ENCODE measurements at regions not wholly inside any gene's neighbourhood (a gene's known extent, or its start where the extent isn't known, plus 50 kb on each side); places are given as distances from the start of the nearest gene placed in this dataset.
"Not testable (repeated sequence)": the region's sequence is repeated elsewhere in the genome, so short reads cannot be mapped to it uniquely, and the experiment has no call there.

DNA sequence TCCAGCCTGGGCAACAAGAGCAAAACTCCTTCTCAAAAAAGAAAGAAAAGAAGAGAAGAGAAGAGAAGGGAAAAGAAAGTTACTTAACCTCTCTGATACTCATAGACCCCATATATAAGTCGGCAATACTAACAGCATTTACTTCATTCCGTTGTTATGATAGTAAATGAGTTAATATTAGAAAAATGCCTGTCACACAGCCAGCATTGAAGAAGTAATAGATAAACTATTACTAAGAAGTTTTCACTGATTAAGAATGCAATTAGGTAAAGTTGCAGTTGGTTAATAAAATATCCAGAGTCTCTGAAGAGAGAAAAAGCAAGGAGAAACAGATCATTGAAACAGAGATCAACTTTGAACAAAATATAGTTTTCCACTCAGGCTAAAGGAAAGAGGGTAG lies 161.3 kb upstream of the UBE2E3 start:
- H3K36me3 ChIP-seq: no peaks in the 10 kb centered on the region
- WGBS, 2 donors: 78 to 88% methylated on average over 2 of the region's 2 CpGs
- no peak overlapping the region for H3K4me3 ChIP-seq
- no peaks in the 10 kb centered on the region for H3K27me3 ChIP-seq
- H3K4me1 ChIP-seq: no peaks in the 10 kb centered on the region
- H3K9me3 ChIP-seq: no peaks in the 10 kb centered on the region
- DNase-seq: no peak
- intact Hi-C loops (cut with DNase I): no loop called here
- H3K27ac ChIP-seq: no peak overlapping the region
- TF ChIP-seq POLR2A (IDR thresholded peaks at IDR 0.05): no peak
- TF ChIP-seq, protein P1, sequence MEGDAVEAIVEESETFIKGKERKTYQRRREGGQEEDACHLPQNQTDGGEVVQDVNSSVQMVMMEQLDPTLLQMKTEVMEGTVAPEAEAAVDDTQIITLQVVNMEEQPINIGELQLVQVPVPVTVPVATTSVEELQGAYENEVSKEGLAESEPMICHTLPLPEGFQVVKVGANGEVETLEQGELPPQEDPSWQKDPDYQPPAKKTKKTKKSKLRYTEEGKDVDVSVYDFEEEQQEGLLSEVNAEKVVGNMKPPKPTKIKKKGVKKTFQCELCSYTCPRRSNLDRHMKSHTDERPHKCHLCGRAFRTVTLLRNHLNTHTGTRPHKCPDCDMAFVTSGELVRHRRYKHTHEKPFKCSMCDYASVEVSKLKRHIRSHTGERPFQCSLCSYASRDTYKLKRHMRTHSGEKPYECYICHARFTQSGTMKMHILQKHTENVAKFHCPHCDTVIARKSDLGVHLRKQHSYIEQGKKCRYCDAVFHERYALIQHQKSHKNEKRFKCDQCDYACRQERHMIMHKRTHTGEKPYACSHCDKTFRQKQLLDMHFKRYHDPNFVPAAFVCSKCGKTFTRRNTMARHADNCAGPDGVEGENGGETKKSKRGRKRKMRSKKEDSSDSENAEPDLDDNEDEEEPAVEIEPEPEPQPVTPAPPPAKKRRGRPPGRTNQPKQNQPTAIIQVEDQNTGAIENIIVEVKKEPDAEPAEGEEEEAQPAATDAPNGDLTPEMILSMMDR (IDR thresholded peaks at IDR 0.05): no peak

DNA sequence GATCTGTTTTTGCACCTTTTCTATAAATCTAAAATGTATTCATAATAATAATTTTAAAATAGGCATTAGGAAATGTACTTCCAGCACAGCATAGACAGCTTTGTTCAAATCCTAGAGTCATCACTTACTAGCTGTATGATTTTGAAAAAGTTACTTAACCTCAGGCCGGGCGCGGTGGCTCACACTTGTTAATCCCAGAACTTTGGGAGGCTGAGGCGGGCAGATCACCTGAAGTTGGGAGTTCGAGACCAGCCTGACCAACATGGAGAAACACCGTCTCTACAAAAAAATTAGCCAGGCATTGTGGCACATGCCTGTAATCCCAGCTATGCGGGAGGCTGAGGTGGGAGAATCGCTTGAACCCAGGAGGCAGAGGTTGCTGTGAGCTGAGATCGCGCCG lies 161.7 kb upstream of the UBE2E3 start:
- H3K4me3 ChIP-seq; H3K36me3 ChIP-seq; H3K27me3 ChIP-seq; H3K27ac ChIP-seq; intact Hi-C loops (cut with DNase I); H3K9me3 ChIP-seq; DNase-seq; H3K4me1 ChIP-seq: not testable (repeated sequence)
- 94 to 96% methylated on average over 11 of the region's 11 CpGs for WGBS, 2 donors

DNA sequence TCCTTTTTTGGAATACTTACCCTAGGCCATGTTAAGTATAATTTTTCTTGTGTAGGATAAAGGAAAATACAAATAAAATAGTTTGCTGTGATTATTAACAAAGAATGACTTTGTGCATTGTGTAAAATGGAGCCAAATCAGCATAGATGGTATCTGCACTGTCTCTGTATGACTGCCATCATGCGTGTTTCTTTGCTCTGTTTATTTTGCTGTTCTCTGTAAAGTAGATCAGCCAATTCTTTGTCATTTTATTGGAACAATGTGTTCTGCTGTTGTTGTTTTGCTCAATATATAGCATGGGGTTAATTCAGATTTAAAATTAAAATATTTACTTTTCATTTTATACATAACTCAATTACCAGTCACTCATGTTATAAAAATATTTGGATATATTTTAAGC lies 181.3 kb upstream of the UBE2E3 start:
- H3K9me3 ChIP-seq: no peaks in the 10 kb centered on the region
- WGBS, 2 donors: 65 to 70% methylated on average over 1 of the region's 1 CpG
- H3K36me3 ChIP-seq: no peaks in the 10 kb centered on the region
- H3K27me3 ChIP-seq: no peaks in the 10 kb centered on the region
- H3K4me3 ChIP-seq: no peak overlapping the region
- H3K27ac ChIP-seq: no peak overlapping the region
- TF ChIP-seq, protein P1 (IDR thresholded peaks at IDR 0.05): no peak
- TF ChIP-seq POLR2A (IDR thresholded peaks at IDR 0.05): no peak
- intact Hi-C loops (cut with DNase I): no loop called here
- no peak for DNase-seq
- no peaks in the 10 kb centered on the region for H3K4me1 ChIP-seq

DNA sequence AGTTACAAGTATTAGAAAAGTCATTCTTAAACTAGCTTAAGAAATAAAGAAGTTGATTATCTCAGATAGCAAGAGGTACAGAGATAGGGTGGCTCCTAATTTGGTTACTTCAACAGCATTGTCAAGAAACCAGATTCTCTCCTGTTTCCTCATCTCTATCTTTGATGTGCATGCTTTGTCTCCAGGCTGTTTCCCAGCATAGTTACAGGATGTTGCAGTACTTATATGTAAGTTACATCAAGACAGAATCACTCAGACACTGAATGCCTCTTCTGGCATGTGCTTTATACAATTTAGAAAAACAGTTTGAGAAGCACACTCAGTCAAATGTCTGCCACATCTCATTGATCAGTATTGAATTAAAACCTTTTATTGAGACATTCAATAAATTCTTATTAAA lies 189.5 kb upstream of the UBE2E3 start:
- Histone ChIP-seq H3K9me3 (no peaks in the 10 kb centered on the region), H3K27me3 (no peaks in the 10 kb centered on the region), H3K36me3 (no peaks in the 10 kb centered on the region), H3K4me1 (no peaks in the 10 kb centered on the region), H3K27ac (no peak overlapping the region), H3K4me3 (no peak overlapping the region)
- intact Hi-C loops (cut with DNase I): no loop called here
- DNase-seq: no peak
- TF ChIP-seq POLR2A (IDR thresholded peaks at IDR 0.05): no peak
- TF ChIP-seq, protein P1 (IDR thresholded peaks at IDR 0.05): no peak

DNA sequence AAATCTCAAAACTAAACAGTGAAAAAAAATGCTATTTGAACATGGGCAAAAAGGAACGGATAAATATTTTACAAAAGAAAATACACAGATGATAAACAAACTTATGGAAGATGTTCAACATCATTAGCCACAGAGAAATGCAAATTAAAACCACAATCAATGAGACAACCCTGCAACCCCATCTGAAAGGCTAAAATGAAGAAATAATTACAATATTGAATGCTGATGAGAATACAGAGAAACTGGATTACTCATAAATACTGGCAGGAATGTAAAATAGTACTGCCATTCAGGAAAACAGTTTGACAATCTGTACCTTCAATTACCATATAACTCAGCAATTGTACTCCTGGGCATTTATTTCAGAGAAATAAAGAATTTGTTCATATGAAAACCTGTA lies 193.1 kb upstream of the UBE2E3 start:
- Histone ChIP-seq H3K36me3 (no peaks in the 10 kb centered on the region), H3K27me3 (no peaks in the 10 kb centered on the region), H3K27ac (no peak overlapping the region), H3K9me3 (no peaks in the 10 kb centered on the region), H3K4me1 (no peaks in the 10 kb centered on the region), H3K4me3 (no peak overlapping the region)
- TF ChIP-seq, protein P1 (IDR thresholded peaks at IDR 0.05): no peak
- no peak for TF ChIP-seq POLR2A (IDR thresholded peaks at IDR 0.05)
- intact Hi-C loops (cut with DNase I): no loop called here
- 55 to 79% methylated on average over 1 of the region's 1 CpG for WGBS, 2 donors
- DNase-seq: no peak

DNA sequence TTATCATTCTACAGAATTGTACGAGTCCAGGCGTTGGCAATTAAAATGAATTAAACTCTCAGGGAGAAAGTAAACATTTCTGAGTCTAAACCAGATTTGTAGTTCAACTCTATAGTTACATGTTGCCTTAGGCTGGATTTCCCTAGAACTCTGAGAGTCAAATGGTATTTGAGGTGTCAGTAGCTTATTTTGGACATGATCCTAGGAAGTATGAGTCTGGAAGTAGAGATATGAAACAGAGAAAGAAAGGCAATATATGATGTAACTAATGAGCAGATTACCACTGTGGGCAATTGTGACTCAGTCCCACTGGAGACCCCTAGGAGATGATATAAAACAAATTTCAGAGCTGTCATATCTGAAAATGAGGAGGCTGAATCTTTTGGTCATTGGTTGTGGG lies 199.1 kb upstream of the UBE2E3 start:
- no peak overlapping the region for H3K4me3 ChIP-seq
- H3K27me3 ChIP-seq: no peaks in the 10 kb centered on the region
- no peaks in the 10 kb centered on the region for H3K36me3 ChIP-seq
- no peak for DNase-seq
- H3K9me3 ChIP-seq: no peaks in the 10 kb centered on the region
- TF ChIP-seq, protein P1 (IDR thresholded peaks at IDR 0.05): no peak
- TF ChIP-seq POLR2A (IDR thresholded peaks at IDR 0.05): no peak
- WGBS, 2 donors: 62 to 75% methylated on average over 2 of the region's 2 CpGs
- intact Hi-C loops (cut with DNase I): no loop called here
- H3K4me1 ChIP-seq: no peaks in the 10 kb centered on the region
- H3K27ac ChIP-seq: no peak overlapping the region
